Jurkat, Clone E6-1 (cell line): ENCODE measurements at regions not wholly inside any gene's neighbourhood (a gene's known extent, or its start where the extent isn't known, plus 50 kb on each side); places are given as distances from the start of the nearest gene placed in this dataset.
A peak's percentile ranks its signal among the peaks of the same experiment; 100 is the strongest.

Experiments
- DNase-seq: peaks from one replicate; pipeline ENCODE4 v3.0.0-alpha.2; 2011; ENCODE audit warnings: low read depth, low spot score
- H3K4me3 ChIP-seq: 2 replicates; pipeline ENCODE4 v1.5.1; 2011; ENCODE audit warnings: mild to moderate bottlenecking, low read length, control low read depth, moderate library complexity

DNA sequence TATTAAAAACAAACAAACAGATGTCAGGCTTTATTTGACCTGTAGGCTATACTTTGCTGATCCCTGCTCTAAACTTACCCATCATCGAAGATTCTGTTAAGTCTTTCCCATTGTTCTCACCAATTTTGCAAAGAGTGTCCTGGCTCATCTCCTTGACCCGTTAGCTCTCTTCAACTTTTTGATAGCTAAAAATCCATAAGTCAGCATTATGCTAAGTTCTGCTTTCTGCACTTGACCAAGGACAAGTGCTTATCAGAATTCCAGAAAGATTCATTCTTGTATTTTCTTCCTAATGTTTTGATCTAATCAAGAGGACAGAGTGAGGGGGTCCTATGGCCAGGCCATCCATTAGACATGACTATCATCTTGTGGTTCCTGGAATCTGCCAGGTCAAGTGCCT, 503.5 kb downstream of the FUT8 start:
- H3K4me3 ChIP-seq = no peak overlapping the region

DNA sequence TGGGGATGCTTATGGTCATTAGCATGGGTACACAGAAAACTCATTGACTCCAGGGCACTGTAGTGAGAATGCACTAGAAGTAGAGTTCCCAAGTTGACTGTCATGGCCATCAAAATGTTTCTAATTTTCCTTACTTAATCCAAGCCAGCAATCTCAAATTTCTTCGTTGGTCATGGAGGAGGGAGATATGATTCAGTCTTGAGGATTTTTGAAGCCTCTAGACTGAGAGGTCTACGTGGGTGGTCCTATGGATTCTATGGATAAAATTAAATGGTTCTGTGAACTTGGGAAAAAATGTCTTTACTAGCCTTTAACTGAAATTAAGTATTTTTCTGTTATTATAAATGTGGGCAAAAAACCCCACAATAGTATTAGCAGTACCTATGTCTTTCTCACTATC, 508.5 kb downstream of the FUT8 start:
- no peak overlapping the region for H3K4me3 ChIP-seq
- no peak for DNase-seq

More for the DNA sequence above, 503.5 kb downstream of the FUT8 start:
- DNase-seq = no peak

DNA sequence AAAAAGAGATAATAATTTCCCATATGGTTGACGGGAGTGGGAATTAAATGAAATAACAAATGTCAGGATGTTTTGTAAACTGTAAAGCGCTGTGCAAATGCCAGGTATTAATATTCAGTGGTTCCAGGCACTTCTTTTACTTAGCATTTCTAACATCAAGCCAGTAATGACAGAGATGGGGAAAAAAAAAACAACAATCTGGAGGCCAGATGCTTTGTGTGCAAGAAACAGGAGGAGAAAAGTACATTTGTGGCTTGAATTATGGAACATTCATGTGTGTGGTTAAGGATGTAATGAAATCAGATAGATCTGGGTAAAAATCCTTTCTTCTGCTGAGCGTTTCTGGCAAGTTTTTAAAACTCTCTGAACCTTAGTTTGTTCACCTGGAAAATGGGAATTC, 509.6 kb downstream of the FUT8 start:
- no peak for DNase-seq
- no peak overlapping the region for H3K4me3 ChIP-seq

DNA sequence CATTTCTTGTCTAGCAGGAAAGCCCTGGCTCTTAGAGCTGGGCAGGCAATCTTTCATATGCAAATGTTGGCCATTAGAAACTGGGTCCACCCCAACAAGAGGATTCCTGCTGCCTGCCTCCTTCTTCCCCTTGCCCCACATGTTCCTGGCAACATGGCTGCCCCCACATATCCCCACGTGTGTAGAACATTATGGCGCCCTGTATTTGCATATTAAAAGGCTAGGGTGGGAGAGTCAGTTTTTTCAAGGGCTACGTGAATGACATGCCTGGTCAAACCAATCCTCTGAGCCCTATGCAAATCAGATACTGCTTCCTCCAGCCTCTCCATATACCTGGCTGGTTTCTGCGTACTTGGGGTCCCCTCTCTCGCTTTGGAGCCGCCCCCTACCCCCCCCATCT, 514.0 kb downstream of the FUT8 start:
- H3K4me3 ChIP-seq = no peak overlapping the region
- no peak for DNase-seq

DNA sequence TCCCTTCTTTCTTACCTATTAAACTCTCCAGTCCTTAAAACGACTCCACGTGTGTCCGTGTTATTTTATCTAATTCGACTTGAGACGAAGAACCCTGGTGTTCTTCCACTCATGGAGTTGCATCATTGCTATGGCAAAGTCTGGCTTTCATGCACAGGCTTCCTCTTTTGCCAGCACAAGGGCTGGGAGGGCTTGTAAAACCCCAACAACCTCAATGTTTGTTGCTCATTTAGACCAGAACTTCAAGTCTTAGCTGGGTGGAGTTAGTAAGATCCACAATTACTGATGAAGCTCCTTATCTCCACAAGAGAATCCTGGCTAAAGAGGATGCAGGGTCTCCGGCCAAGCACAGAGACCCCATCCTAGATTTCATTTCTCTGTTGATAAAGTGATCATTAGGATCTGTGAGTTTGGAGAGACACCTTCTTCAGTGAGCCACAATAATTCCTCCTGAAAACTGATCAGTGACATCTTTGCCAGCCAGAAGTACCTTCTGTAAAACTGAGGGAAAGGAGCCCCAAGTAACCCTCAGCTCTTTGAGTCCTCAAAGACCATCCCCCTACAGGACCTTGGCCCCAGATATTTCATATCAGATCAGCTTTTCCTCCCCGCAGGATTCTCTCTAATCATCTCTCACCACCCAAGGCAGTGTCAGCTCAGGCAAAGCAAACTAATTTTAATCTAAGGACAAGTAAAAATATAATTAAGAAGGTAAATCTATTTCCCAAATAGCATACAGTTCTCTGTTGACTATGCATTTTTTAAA, 514.6 kb downstream of the FUT8 start:
- no peak overlapping the region for H3K4me3 ChIP-seq
- DNase-seq = no peak

DNA sequence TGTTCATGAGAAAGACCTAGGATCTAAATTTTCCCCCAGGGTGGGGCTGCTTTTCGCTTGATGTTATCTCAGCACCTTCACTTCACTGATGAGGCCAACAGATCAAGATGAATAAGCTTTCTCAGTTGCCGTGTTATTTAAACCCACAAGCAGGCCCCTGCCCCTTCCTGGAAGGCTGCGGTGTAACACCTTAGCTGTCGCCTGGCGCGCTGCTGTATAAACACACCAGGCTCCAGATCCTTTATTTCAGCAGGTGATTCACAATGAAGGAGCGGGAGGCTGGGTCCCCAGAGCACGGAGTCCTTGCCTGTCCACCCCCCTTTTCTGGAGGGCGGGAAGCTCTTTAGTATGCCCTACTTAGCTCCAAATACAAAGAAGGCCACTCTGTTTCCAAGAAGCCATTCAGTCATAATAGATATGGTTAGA, 515.4 kb downstream of the FUT8 start:
- DNase-seq = peak; percentile 71
- no peak overlapping the region for H3K4me3 ChIP-seq

DNA sequence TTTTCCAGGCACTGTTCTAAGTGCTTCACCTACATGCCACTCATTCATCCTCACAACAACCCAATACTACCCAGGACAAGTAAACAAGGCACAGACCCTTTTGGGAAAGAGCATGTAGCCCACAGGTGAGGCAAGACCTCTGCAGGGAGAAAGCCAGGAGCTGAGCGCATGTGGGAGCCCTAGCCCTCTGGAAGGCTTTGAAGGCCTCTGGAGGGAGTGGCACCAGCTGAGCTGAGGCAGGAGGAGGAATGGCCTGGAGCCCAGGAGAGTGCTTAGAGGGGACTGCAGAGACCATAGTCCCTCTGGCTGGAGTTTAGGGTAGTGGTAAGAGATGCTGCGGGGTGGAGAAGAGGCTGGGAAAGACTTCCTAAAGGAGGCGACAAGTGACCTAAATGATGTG, 516.5 kb downstream of the FUT8 start:
- no peak for DNase-seq

DNA sequence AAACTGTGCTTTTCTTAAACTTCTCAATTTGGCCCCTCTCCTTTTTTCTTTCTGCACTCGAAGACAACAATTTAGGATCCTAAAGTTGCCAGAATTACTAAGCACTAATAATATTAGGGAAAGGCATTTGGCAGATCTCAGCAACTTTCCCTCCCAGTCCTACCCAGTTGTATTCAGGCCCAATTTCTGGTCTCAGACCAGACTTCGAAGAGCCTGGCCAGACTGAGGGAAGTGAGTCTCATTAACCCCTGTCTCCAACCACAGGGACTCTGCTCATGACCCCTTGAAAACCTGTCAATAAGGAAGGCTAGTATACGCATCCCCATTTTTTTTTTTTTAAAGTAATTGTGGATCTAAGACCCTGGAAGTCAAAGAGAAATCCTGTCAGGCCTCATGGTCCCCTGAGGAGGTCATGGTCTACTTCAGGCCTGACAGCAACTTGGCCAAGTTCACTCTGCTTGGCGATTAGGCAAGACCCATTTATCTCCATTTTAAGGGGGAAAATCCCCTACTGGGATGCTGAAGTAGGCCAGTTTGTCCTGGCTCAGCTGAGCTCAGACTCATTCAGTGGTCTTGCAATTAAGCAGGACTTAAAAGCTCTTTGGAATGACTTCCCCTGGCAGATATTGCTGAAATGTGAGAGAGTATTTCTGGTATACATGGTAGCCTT, 521.0 kb downstream of the FUT8 start:
- no peak for DNase-seq
- H3K4me3 ChIP-seq = no peak overlapping the region

More for the DNA sequence above, 516.5 kb downstream of the FUT8 start:
- no peak overlapping the region for H3K4me3 ChIP-seq

DNA sequence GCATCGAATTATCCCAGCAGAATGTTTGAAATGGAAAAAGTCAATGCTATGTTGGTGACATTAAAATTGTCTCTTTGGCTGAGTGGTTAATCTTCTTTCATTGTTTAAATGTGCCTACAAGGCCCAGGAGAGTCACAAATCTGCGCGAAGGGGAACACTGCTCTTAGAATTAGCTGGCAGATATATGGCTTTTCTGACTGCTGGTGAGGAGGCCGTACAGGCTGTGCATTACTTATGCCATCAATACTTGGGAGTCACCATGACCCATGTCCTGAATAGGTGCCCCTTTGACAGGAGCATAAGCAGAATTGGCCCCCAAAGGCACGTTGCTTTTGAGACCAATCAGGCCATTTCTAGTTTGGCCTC, 521.5 kb downstream of the FUT8 start:
- H3K4me3 ChIP-seq = no peak overlapping the region
- DNase-seq = no peak

DNA sequence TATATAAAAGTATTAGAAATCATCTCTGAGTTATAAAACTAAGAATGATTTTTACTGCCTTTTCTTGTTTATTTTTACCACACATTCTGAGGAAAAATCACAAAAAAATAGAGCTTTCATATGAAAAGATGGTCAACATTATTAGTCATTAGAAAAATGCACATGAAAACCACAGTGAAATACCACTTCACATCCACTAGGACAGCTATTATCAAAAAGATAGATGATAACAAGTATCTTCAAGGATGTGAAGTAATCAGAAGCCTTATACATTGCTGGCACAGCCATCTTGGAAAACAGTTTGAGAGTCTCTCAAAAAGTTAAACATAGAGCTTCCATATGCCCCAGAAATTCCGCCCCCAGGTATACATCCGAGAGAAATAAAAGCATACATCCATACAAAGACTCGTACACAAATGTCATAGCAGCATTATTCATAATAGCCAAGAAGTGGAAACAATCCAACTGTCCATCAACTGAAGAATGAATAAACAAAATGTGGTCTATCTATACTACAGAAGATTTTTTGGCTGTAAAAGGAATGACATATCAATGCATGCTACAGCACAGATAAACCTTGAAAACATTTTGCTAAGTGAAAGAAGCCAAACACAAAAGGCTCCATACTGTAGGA, 523.9 kb downstream of the FUT8 start:
- DNase-seq = no peak
- H3K4me3 ChIP-seq = no peak overlapping the region

DNA sequence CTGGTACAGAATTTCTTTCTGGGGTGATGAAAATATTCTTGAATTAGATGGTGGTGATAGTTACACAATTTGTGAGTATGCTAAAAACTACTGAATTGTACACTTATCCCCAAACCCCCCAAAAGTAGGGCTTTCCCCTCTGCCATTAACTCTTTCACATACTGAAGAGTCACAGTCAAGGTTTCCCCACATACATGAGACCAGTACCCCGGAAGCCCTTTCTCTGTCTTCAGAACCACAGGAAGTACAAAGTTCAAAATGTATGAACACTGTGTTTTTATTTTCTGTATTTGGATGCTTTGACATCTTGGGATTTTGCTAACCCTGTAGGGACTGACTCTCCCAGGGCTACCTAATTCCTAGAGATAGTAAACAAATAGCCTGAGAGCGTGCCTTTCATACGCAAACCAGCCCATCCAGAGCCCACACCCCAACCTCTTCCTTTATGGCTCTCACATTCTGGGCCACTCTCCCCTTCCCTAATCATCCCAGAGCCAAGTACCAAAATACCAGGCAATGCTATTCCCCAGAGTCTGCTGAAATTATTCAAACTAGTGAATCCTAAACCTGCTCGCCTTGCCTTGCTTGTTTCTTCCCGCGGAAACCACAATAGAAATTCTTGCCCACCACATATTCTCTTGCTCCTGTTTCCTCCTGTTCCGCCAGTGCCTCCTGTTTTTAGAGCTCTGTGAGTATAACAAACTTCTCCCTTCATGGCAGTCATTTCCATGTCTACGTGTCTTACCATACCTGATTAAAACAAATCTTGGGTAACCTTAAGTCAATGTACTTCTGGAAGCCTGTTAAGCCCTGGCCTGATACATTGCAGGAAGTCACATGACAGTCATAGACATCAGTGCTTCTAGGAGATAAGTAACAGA, 524.8 kb downstream of the FUT8 start:
- H3K4me3 ChIP-seq = peak overlapping the region; percentile 32
- peak; percentile 79 for DNase-seq

DNA sequence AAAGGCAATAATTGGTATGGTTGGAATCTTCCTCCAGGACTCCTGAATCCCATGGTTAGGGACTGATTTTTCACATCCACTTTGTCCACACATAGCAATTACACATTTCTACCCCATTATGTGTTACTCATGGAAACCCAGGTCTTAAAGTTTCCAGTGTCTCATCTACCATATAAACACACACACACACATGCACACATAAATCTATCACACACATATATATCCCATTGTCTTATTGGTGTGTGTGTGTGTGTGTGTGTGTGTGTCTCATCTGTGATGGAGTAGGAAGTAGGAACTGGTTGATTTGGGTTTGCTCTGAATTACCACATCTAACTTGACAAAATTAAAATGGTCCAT, 525.4 kb downstream of the FUT8 start:
- DNase-seq = no peak
- H3K4me3 ChIP-seq = no peak overlapping the region

DNA sequence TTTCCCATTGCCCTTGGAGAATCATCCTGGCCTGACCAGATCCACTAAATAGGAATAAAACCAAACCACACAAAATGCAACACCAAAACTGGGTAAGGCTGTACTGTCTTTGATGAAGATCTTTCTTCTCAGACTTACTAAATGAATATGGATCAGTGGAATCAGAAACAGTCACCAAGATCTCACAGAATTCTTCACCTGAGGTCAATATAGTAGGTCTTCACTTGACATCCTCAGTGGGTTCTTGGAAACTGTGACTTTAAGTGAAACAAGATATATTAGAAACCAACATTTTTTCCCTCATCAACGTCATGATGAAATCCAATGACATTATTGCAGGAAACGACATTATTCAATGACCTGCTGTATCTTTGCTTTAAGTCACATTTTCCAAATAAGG, 526.2 kb downstream of the FUT8 start:
- H3K4me3 ChIP-seq = no peak overlapping the region
- DNase-seq = no peak

DNA sequence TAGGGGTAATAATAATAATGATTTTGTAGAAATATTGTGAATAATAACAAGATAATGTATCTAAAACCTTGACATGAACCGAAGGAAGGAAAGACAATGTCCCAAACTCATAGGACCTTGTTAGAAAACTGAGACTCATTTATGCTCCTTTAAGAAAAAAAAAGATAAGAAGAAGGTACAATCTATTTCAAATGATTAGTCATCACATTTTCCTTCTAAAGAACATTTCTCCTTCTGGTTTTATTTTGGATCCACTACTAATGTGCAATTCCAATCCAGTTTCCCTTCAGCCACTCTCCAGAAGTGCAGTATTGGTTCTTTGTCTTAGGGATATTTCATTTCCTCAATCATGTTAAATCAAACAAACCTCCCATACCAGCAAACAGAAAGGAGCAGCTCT, 526.7 kb downstream of the FUT8 start:
- DNase-seq = no peak
- no peak overlapping the region for H3K4me3 ChIP-seq

DNA sequence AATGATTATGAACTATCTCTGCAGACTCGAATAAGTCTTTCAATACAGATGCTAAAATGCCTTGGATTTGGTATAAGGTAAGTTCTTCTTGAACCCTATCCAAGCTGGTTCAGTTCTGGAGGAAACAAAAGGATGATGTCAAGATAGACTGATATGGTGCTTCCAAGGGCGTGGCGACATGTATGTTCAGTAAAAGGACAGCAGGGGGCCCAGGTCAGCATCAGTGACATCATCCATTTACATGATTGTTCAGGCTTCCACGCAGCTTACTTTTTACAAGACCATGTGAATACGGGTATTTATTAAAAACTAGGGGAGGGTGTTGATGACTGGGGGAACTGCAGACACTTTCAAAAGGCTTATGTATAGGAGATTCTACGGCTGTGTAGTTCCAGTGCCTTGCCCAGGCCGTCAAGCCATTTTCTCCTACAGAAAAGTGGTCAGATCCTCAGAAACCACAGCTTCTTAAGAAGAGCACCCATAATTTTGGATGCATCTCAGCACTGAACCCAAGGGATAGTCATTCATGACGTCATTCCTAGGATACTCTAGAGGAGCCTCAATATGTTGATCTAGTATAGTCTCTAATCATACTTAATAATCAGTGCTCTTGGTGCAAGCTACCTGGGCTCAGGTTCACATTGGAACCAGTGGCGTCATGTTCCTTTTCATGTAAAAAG, 527.7 kb downstream of the FUT8 start:
- no peak overlapping the region for H3K4me3 ChIP-seq
- peak; percentile 60 for DNase-seq

DNA sequence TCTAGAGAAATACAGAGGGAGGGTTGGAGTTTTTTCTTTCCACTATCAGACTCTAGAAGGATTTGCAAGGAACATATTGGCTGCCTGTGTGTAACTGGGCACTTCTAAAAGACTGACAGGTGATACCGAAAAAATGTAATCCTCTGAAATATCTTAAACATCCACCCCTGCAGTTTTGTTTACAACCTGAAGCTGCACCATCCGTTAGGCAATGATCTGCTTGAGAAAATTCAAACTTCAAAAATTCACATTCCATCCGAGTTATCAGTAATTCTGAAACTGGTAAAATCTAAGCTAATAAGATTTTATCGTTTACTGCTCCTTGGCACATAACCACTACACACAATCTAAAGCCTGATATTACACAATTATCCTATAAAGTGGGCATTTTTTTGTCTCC, 528.6 kb downstream of the FUT8 start:
- no peak for DNase-seq
- H3K4me3 ChIP-seq = no peak overlapping the region

DNA sequence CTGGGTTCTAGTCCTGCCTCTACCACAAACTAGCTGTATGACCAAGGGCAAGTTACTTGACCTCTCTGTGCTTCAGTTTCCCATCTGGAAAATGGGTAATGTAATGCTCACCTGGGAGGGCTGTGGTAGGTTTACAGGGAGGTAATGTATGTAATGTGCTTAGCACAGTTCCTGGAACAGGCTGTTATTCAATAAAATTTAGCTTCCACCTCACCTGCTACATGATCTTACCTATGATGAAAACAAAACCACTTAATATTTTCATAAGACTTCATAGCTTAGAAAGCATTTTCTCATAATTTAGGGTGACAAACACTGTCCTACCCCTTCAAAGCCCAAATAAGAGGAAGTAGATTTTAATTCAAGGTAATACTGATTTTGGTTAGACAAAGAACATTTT, 530.6 kb downstream of the FUT8 start:
- DNase-seq = no peak
- H3K4me3 ChIP-seq = no peak overlapping the region

DNA sequence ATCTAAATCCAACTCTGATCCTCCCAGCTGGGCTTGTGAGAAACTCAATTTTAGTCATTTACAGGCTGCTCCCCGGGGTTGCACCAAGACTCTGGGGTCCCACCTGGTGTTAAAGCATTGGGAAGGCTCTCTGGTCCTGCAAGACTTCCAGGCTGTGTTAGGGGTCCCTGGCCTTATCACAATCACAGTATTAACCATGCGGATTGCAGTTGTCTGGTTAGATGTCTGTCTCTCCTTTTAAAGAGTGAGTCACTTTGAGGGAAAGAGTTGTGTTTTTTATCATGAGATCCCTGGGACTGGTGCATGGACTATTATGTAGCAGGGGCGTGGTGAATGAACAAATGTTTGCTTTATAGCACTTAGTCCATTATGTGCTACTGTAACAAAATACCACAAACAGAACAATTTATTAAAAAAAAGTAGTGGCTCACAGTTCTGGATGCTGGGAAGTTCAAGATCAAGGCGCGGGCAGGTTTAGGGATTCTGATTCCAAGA, 531.4 kb downstream of the FUT8 start:
- H3K4me3 ChIP-seq = no peak overlapping the region
- no peak for DNase-seq

DNA sequence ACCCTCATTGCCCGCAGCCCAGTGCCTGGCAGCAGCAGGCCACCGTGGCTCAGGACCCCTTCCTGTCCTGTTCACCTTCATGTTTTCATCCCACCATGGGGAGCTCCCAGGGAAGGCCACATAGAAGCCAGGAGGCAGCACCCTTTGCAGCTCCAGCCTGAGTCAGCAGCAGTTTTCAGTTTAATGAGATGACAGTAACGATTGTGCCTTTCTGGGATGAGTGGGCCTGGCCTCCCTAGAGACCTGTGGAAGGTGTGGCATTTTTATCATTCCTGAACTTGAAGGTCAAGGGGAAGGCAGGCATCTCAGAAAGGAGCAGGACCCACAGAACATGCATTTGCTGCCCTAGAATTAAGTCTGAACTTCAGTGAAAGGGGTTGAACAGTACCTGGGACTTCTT, 532.8 kb downstream of the FUT8 start:
- no peak overlapping the region for H3K4me3 ChIP-seq
- DNase-seq = no peak
